Gastroesophageal sphincter (tissue), 3 donors: ENCODE measurements at regions not wholly inside any gene's neighbourhood (a gene's known extent, or its start where the extent isn't known, plus 50 kb on each side); places are given as distances from the start of the nearest gene placed in this dataset.

ENCODE experiments used
- EP300 ChIP-seq: sonication (generic); formaldehyde crosslinking; IDR thresholded peaks from one replicate; pipeline ENCODE4 v1.6.1; 2017; ENCODE audit warnings: antibody characterized with exemption, mild to moderate bottlenecking
- POLR2A ChIP-seq, 2 donors: fragments of 450-650 bp; IDR thresholded peaks; one replicate each; pipeline ENCODE4 v1.6.1; 2017; ENCODE audit warnings: antibody characterized with exemption in 2 of 2, mild to moderate bottlenecking in 2 of 2, moderate library complexity in 1 of 2
- POLR2AphosphoS5 ChIP-seq: sonication (generic); formaldehyde crosslinking; IDR thresholded peaks from one replicate; pipeline ENCODE4 v1.6.1; 2017; ENCODE audit warnings: antibody characterized with exemption
- TF ChIP-seq, protein P1 (sequence below), 4 experiments: fragments of 200-600 bp in 2 of 4; fragments of 450-650 bp in 2 of 4; sonication (generic) in 1 of 4; IDR thresholded peaks; one replicate each; pipeline ENCODE4 v1.5.1; 2017 to 2019; ENCODE audit warnings: antibody characterized with exemption in 4 of 4, mild to moderate bottlenecking in 2 of 4, moderate library complexity in 2 of 4

GRCh38 chr19:29022599-29022998 is 190.4 kb downstream of the UQCRFS1 start:
- TF ChIP-seq, protein P1, sequence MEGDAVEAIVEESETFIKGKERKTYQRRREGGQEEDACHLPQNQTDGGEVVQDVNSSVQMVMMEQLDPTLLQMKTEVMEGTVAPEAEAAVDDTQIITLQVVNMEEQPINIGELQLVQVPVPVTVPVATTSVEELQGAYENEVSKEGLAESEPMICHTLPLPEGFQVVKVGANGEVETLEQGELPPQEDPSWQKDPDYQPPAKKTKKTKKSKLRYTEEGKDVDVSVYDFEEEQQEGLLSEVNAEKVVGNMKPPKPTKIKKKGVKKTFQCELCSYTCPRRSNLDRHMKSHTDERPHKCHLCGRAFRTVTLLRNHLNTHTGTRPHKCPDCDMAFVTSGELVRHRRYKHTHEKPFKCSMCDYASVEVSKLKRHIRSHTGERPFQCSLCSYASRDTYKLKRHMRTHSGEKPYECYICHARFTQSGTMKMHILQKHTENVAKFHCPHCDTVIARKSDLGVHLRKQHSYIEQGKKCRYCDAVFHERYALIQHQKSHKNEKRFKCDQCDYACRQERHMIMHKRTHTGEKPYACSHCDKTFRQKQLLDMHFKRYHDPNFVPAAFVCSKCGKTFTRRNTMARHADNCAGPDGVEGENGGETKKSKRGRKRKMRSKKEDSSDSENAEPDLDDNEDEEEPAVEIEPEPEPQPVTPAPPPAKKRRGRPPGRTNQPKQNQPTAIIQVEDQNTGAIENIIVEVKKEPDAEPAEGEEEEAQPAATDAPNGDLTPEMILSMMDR (IDR thresholded peaks at IDR 0.05): no peak
- no peak for TF ChIP-seq POLR2A (IDR thresholded peaks at IDR 0.05)
- TF ChIP-seq EP300: no peak
- no peak for TF ChIP-seq POLR2AphosphoS5
